Activated T-cell treated with anti-CD3 and anti-CD28 coated beads for 1 hour (primary cell): ENCODE measurements at regions not wholly inside any gene's neighbourhood (a gene's known extent, or its start where the extent isn't known, plus 50 kb on each side); places are given as distances from the start of the nearest gene placed in this dataset.

Experiments used
- DNase-seq: peaks from one replicate; pipeline ENCODE4 v3.0.0-alpha.2; 2020; ENCODE audit warnings: low read depth

GRCh38 chr2:126827371-126827770, 71.3 kb upstream of the TEX51 start:
- no peak for DNase-seq

GRCh38 chr2:126828051-126828450, 70.6 kb upstream of the TEX51 start:
- no peak for DNase-seq

- DNase-seq: no peak
These were observed 70.2 kb upstream of the TEX51 start for GRCh38 chr2:126828491-126828890.

GRCh38 chr2:126831234-126832005, 67.3 kb upstream of the TEX51 start:
- no peak for DNase-seq

- no peak for DNase-seq
These were observed 66.7 kb upstream of the TEX51 start for GRCh38 chr2:126832014-126832413.

GRCh38 chr2:126832757-126833156, 65.9 kb upstream of the TEX51 start:
- no peak for DNase-seq

GRCh38 chr2:126834006-126834659, 64.6 kb upstream of the TEX51 start:
- DNase-seq: no peak

- no peak for DNase-seq
These were observed 63.4 kb upstream of the TEX51 start for GRCh38 chr2:126835261-126835660.

GRCh38 chr2:126835831-126836230, 62.9 kb upstream of the TEX51 start:
- no peak for DNase-seq

- no peak for DNase-seq
These were observed 61.7 kb upstream of the TEX51 start for GRCh38 chr2:126836761-126837679.

GRCh38 chr2:126837966-126838715, 60.5 kb upstream of the TEX51 start:
- DNase-seq: no peak

- no peak for DNase-seq
These were observed 60.0 kb upstream of the TEX51 start for GRCh38 chr2:126838716-126838985.

- DNase-seq: no peak
These were observed 58.9 kb upstream of the TEX51 start for GRCh38 chr2:126839796-126840195.

GRCh38 chr2:126843081-126843480, 55.6 kb upstream of the TEX51 start:
- DNase-seq: no peak

- DNase-seq: no peak
These were observed 52.4 kb upstream of the TEX51 start for GRCh38 chr2:126846241-126846640.
